GM08714 (cell line): ENCODE measurements at regions not wholly inside any gene's neighbourhood (a gene's known extent, or its start where the extent isn't known, plus 50 kb on each side); places are given as distances from the start of the nearest gene placed in this dataset.

Experiments
- H3K4me3 ChIP-seq: fragments of 200-500 bp; sonication (Bioruptor generic); 2 replicates; pipeline ENCODE4 v1.5.1; 2014; ENCODE audit warnings: mild to moderate bottlenecking, low read length, inconsistent platforms
- ZNF274 ChIP-seq: IDR thresholded peaks from 2 replicates; pipeline ENCODE4 v1.6.1; 2012; ENCODE audit warnings: mild to moderate bottlenecking, low read depth, low read length

DNA sequence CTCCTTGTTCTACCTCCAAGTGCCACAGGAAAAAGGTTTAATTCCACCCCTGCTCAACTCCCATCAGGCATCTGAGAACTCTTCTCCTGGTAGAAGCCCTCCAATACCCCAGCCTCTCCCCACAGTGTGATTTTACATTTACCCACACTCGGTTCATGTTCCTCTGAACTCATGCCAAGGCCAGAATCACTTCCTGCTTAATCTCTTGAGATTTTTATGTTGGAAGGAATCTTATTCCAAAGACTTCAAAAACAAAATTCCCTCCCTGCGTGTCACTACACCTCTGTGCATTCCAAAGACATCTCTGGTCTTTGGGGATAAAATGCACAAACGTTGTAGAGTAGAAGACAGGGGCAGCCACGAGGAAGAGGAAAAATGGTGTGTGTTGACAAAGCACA lies 186.8 kb downstream of the ACTL7B start:
- TF ChIP-seq ZNF274: no peak
- H3K4me3 ChIP-seq: no peak overlapping the region

DNA sequence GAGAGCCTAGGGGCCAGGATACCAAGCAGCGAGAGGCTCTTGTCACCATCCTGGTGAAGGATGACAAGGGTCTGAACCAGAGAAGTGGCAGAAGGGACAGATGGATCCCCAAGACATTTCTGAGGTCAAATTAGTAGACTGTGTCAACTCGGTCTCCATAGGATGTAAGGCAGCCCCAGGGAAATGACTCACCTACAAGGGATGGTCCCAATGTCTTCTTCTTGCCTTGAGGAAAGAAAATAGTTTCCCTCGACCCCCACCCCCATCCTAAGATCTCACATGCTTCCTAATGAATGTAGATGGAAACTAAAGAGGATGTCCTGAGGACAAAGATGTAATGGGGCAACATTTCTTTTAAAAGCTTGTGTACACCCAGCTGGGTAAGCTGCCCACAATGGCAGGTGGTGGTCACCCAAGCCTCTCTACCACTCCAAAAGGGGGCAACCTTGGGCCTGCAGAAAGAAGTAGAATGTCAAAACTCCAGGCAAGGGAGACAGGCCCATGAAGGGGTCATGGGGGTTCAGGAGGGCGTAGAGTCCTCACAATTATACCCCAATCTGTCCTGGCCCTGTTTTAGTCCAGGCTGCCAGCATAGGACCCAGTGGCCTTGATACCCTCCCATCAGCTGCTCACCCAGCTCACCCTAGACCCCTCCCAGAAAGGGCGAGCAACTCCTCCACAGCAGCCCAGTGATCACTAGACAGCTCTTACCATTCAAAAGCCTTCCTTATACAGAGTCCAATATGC lies 187.4 kb downstream of the ACTL7B start:
- no peak for TF ChIP-seq ZNF274

DNA sequence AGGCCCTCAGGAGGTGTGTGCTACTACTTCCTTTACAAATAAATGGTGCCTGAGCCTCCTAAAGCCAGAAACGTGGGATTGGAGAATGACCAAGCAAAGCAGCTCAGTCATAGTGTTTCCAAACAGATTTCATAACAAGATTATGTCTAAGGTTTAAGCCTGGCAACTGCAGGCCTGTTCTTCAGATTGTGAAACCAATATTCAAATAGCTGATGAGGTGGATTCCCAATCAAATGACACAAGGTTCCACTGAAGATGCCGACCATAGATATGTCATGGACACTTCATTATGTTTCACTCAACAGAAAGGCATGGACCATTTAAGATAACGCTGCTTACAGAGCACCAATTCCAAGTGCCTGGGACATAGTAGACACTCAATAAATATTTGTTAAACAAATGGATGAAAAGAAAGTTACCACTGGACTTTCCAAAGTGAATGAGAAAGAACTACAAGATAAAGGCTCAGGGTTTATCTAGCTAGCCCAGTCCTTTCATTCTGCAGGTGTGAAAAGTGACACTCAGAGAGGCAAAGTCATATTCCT lies 189.5 kb downstream of the ACTL7B start:
- H3K4me3 ChIP-seq: no peak overlapping the region
- TF ChIP-seq ZNF274: no peak

More for the DNA sequence above, 187.4 kb downstream of the ACTL7B start:
- H3K4me3 ChIP-seq: no peak overlapping the region

DNA sequence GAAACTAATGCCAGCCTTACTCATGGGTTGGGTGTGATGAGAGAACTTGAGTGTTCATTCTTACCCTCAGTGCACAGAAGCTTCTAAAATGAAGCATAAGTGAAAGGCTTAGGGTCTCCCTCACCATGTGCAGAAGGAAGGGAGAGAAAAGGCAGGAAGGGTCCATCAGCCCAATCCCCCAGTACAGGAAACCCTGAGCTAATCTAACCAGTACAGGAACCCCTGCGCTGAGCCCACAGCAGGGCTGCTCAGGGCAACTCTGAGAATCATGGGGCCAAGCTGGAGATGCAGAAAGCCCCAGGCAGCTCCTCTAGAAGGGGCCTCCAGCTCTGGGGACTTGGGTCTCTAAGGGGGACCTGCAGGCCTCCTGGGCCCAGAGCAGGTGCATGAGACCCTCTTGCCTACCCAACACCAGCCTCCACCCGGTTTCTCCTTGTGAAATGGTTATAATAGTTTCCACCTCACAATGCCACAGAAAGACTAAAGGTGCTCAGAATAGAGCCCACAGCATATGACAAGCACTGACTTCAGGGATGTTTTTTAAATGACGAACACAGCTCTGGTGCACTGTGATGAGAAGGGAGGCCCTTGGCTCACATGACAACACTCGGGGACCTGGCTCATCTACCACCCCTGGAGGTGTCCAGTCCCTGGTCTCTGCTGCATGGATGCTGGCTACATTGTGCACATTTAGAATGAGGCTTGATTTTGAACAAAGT lies 190.1 kb downstream of the ACTL7B start:
- H3K4me3 ChIP-seq: no peak overlapping the region
- no peak for TF ChIP-seq ZNF274

DNA sequence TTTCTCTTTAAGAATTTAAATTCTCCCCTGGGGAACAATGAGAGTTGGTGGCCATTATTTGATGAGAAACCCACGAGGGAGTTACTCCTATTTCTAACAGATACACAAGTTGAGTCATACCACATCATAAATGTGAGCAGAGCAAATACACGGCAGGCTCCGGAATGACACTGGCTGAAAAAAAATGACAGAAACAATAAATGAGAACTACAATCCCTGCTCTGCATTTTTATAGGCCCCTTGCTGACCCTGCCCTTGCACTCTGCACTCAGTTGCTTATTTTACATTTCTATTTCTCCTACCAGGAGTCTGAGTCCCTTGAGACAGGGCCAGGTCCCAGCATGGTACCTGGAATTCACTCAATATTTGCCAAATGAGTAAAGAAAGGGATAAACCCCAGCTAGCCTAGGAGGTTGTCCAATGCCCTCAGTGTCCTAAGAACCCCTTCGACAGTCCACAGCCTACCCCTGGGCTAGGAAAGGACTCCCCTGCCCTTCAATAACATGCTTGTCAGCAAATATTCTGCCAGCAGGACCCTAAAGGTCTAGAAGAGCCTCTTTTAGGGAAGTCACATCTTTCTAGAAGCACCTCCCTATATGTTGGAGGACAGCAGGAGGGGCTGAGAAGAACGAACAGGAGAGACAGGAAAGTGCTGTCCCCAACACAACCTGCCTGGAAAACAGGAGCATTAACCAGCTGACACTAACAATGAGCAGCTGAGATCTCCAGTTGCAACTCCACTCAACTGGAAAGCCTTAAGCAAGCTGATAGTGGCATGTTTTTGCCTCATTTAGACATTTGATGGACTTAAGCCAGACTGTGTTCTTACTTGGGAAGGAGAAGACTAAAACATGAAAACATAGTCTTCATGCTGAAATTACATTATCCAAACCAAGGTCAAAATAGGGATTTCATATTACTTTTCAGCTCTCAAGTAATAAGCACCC lies 191.2 kb downstream of the ACTL7B start:
- no peak for TF ChIP-seq ZNF274
- H3K4me3 ChIP-seq: no peak overlapping the region

DNA sequence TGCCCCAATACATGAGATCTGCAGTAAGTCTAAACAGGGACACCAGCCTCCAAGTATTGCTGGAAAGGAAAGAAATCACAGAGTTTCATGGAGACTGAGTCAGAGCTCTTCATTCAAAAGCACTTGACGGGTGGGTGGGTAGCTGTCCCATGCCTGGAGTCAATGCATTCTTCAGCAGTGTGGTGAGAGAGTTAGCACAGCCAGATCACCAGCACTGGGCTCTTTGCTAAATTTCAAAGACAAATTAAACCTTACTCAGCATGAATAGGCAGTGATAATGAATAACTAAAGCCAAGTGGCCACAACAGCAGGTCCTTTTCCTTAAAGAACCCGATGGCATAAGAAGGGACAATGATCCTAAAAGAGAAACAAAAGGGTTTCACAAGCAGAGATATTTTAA lies 192.4 kb downstream of the ACTL7B start:
- H3K4me3 ChIP-seq: no peak overlapping the region
- no peak for TF ChIP-seq ZNF274

DNA sequence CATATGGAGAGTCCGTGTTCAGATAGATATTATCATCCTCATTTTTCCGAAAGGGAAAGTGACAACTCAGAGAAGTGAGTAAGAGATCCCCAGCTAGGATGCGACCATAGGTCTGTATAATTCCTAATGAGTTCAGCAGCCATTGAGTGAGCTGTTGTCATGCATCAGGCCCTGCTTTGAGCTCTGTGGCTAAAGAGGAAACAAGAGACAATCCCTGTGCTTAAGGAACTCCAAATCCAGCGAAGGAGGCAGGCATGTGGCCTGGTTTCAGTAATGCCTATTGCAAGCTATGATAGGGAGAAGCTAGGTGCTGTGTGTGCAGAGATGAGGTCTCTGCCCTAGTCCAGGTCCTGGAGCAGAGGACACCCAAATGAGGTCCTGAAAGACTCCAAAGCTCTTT lies 192.8 kb downstream of the ACTL7B start:
- TF ChIP-seq ZNF274: no peak

DNA sequence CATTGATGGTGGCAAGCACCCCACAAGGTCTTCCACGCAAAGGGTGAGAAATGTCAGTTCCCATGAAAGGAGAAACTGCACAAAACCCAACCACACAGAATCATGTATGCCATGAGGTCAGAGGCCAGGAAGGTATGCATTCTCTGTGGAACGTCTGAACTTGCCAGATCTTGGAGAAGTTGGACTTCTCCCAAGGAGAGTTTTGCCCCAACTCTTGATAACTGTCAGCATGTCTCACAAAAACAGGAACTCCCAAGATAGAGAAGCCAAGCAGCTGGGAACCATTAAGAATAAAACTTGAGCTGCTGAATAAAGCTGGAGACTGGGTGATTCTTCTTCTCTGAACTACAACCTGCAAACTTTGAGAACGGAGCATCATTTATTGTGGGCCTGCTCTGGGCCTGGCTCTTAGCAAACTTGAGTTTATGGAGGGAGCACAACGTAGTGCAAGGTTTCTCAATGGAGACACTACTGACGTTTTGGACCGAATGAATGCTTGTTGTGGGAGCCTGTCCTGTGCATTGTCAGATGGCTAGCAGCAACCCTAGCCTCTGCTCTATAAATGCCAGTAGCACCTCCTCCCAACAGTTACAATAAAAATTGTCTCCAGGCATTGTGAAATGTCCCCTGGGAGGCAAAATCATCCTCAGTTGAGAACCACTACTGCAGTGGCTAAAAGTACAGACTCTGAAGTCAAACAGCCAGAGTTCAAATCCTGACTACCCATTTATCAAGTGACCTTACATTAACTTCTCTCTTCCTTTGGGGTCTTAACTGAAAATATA lies 193.5 kb downstream of the ACTL7B start:
- no peak for TF ChIP-seq ZNF274
- H3K4me3 ChIP-seq: no peak overlapping the region

More for the DNA sequence above, 192.8 kb downstream of the ACTL7B start:
- H3K4me3 ChIP-seq: no peak overlapping the region

DNA sequence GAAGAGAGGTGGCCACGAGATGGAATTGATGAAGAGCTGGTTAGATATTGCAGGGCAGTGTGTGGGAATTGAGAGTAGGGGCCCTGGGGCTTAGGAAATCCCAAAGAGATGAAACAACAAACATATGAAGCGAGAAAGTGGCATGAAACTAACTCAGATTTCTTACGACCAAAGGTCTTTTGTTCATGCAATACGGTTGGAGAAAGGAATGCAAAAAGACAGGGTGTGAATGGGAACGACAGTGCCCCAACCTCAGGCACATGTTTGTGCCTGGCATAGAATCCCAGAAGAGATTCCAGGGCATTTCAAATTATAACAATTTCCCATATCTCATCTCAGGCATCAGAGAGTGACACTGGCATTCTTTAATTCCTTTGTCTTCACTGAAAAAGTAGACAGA lies 199.2 kb downstream of the ACTL7B start:
- TF ChIP-seq ZNF274: no peak

DNA sequence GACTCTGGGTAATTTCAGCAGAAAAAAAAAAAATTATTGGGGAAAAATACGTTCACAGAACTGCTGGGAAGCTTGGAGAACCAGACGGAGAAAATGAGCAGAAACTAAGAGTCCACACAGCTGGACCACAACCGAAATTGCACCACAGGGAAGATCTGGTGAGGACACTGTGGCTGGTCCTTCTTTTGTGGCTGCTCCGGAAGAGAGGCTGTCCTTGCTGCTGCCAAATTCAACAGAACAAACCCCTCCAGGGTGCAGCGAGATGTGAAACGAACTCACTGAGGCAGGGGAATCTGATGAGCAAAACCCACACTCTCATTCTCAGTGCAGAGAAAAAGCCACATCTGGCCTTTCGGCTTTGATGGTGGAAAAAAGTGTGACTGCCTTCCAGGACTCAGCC lies 200.0 kb downstream of the ACTL7B start:
- TF ChIP-seq ZNF274: no peak
- H3K4me3 ChIP-seq: no peak overlapping the region

More for the DNA sequence above, 199.2 kb downstream of the ACTL7B start:
- no peak overlapping the region for H3K4me3 ChIP-seq

DNA sequence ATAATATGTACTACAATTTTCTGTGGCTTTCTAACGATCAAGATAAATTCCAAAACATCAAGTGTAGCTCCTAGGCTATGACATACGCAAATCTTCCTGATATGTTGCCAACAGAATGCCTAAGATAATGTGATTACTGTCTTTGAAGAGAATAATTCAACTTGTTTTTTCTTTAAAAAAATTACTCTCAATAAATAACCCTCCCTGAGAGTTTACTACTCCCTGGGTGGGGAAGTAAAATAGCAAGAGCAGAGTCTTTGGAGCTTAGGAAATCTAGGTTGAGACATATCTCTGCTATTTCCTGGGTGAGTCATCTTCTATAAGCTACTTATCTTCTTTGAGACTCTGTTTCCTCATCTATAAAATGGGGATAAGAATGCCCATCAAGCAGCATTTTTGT lies 201.2 kb downstream of the ACTL7B start:
- TF ChIP-seq ZNF274: no peak
- no peak overlapping the region for H3K4me3 ChIP-seq

DNA sequence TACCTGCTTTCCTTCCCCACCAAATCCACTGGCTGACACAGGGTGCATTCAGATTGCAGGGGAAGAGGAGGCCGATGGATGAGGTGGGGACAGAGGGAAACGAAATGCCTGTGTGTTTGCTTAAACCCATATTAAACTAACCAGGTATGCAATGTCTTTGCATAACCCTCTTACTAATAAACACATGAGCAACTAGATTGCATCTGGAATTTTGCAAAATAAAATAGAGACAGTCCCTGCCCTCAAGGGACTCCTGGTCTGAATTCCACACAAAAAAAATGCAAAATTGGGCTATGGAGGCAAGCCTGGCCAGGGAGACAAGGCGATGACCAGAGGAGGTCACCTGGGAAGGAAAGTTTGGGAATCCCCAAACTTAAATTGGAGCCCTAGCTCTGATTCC lies 202.9 kb downstream of the ACTL7B start:
- TF ChIP-seq ZNF274: no peak

DNA sequence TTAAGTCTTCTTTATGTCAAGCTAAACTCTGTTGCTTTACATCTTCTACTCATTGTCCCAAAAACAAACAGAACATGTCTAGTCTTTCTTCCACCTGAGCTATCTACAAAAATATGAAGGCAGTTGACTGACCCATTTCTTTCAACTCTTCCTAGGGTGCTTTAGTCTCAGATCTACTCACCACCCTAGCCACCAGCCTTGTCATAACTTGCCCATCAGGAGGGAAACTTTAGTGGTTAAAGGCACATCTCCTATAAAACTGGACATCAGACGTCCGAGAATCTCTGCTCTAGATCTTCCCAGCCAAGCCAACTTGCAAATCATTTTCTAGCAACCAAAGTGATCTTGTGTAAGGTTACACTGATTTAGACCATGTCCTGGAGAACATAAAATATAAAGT lies 205.0 kb downstream of the ACTL7B start:
- H3K4me3 ChIP-seq: no peak overlapping the region
- no peak for TF ChIP-seq ZNF274

More for the DNA sequence above, 202.9 kb downstream of the ACTL7B start:
- no peak overlapping the region for H3K4me3 ChIP-seq
